Motor neuron (in vitro differentiated cells): ENCODE measurements at regions not wholly inside any gene's neighbourhood (a gene's known extent, or its start where the extent isn't known, plus 50 kb on each side); places are given as distances from the start of the nearest gene placed in this dataset.
"Not testable (repeated sequence)": the region's sequence is repeated elsewhere in the genome, so short reads cannot be mapped to it uniquely, and the experiment has no call there.

Source experiments
- ATAC-seq, 8 experiments: fragments of 200-7000 bp; cut with Tn5 transposase; replicated peaks in 6 of 8; 2 replicates each; pipeline ENCODE4 v1.8.0; 2021; ENCODE audit warnings: mild to moderate bottlenecking in 8 of 8, moderate library complexity in 8 of 8
- H3K27ac ChIP-seq, 2 donors: fragments of 250-450 bp; sonication (Bioruptor Pico); 2 replicates each; pipeline ENCODE4 v1.9.0; 2021; ENCODE audit warnings: antibody characterized with exemption in 2 of 2, mild to moderate bottlenecking in 2 of 2, moderate library complexity in 1 of 2
- H3K4me1 ChIP-seq, 2 donors: fragments of 250-450 bp; sonication (Bioruptor Pico); replicated peaks in 1 of 2; 2 replicates each; pipeline ENCODE4 v1.6.1; 2021; ENCODE audit warnings: antibody characterized with exemption in 2 of 2, mild to moderate bottlenecking in 2 of 2, moderate library complexity in 1 of 2
- H3K4me3 ChIP-seq, 5 donors: fragments of 250-450 bp; sonication (Bioruptor Pico); 2 replicates each; pipeline ENCODE4 v1.9.0; 2021; ENCODE audit warnings: antibody characterized with exemption in 5 of 5, mild to moderate bottlenecking in 5 of 5, moderate library complexity in 4 of 5
- WGBS, 10 experiments: fragments of 450-650 bp; shearing (Covaris generic); methylation state at CpG; one replicate each; pipeline ENCODE4 v1.0.0; 2022; 5-methylcytosine and 5-hydroxymethylcytosine counted together
- in situ Hi-C, 9 experiments: fragments of 400-800 bp; cut with MboI; loops; one replicate each; pipeline ENCODE4 v1.15.0; 2021; ENCODE audit warnings: low sequenced_read_pairs in 9 of 9, low pct_unique_long_range_greater_than_20kb in 2 of 9; ENCODE audit not compliant: unreplicated experiment in 9 of 9

GRCh38 chr17:21756856-21757619, 64.7 kb downstream of the KCNJ18 start:
- WGBS, 10 experiments: 0 to 94% (median 43%) methylated on average over 2 to 7 of the region's 12 CpGs
- Histone ChIP-seq H3K27ac (no peak overlapping the region), H3K4me1 (no peaks in the 10 kb centered on the region), H3K4me3 (no peak overlapping the region)
- ATAC-seq: no peak
- in situ Hi-C loops: no loop called here

- WGBS, 10 experiments: 11 to 100% (median 67%) methylated on average over 1 of the region's 1 CpG; no CpG with 5 or more reads in 7 of the 10 experiments
- in situ Hi-C loops, H3K27ac ChIP-seq, H3K4me3 ChIP-seq, H3K4me1 ChIP-seq, ATAC-seq: not testable (repeated sequence)
Observed at GRCh38 chr17:21759636-21760035, 67.3 kb downstream of the KCNJ18 start.

- H3K4me3 ChIP-seq, H3K27ac ChIP-seq, in situ Hi-C loops, H3K4me1 ChIP-seq, ATAC-seq: not testable (repeated sequence)
- 40 to 93% (median 88%) methylated on average over 1 to 13 of the region's 25 CpGs; no CpG with 5 or more reads in 3 of the 10 experiments for WGBS, 10 experiments
Observed at GRCh38 chr17:21763738-21764340, 71.5 kb downstream of the KCNJ18 start.

GRCh38 chr17:21765651-21766290, 73.4 kb downstream of the KCNJ18 start:
- in situ Hi-C loops: not testable (repeated sequence)

GRCh38 chr17:21766565-21766964, 74.2 kb downstream of the KCNJ18 start:
- H3K27ac ChIP-seq, ATAC-seq, H3K4me3 ChIP-seq, in situ Hi-C loops, H3K4me1 ChIP-seq: not testable (repeated sequence)
- WGBS, 10 experiments: 80% methylated on average over 2 of the region's 5 CpGs; no CpG with 5 or more reads in 9 of the 10 experiments

More at GRCh38 chr17:21765651-21766290, 73.4 kb downstream of the KCNJ18 start:
- 27 to 100% (median 49%) methylated on average over 1 to 3 of the region's 11 CpGs; no CpG with 5 or more reads in 7 of the 10 experiments for WGBS, 10 experiments
- not testable (repeated sequence) for ATAC-seq, H3K4me3 ChIP-seq, H3K27ac ChIP-seq, H3K4me1 ChIP-seq

GRCh38 chr17:21767162-21768156, 75.1 kb downstream of the KCNJ18 start:
- WGBS, 10 experiments: 0 to 50% (median 39%) methylated on average over 1 to 3 of the region's 7 CpGs; no CpG with 5 or more reads in 4 of the 10 experiments
- in situ Hi-C loops, H3K4me3 ChIP-seq, H3K4me1 ChIP-seq, H3K27ac ChIP-seq, ATAC-seq: not testable (repeated sequence)

- H3K4me3 ChIP-seq, in situ Hi-C loops, ATAC-seq, H3K4me1 ChIP-seq, H3K27ac ChIP-seq: not testable (repeated sequence)
- WGBS, 10 experiments: 16 to 70% (median 50%) methylated on average over 1 to 4 of the region's 6 CpGs; no CpG with 5 or more reads in 4 of the 10 experiments
Observed at GRCh38 chr17:21768244-21768643, 75.9 kb downstream of the KCNJ18 start.

GRCh38 chr17:21768729-21769462, 76.6 kb downstream of the KCNJ18 start:
- H3K4me3 ChIP-seq, H3K4me1 ChIP-seq, ATAC-seq, H3K27ac ChIP-seq, in situ Hi-C loops: not testable (repeated sequence)
- WGBS, 10 experiments: 17 to 83% (median 80%) methylated on average over 1 to 8 of the region's 13 CpGs; no CpG with 5 or more reads in 2 of the 10 experiments

- in situ Hi-C loops: not testable (repeated sequence)
Observed at GRCh38 chr17:21769781-21770180, 77.5 kb downstream of the KCNJ18 start.

GRCh38 chr17:21770466-21771446, 78.4 kb downstream of the KCNJ18 start:
- ATAC-seq: peak; percentile 90 to 99 (median 95)
- WGBS, 10 experiments: 45% methylated on average over 4 of the region's 70 CpGs; no CpG with 5 or more reads in 9 of the 10 experiments
- in situ Hi-C loops: not testable (repeated sequence)

More at GRCh38 chr17:21769781-21770180, 77.5 kb downstream of the KCNJ18 start:
- not testable (repeated sequence) for H3K4me3 ChIP-seq, H3K4me1 ChIP-seq, H3K27ac ChIP-seq, ATAC-seq
- 71 to 100% methylated on average over 2 to 7 of the region's 16 CpGs; no CpG with 5 or more reads in 8 of the 10 experiments for WGBS, 10 experiments

GRCh38 chr17:21772321-21772720, 80.0 kb downstream of the KCNJ18 start:
- ATAC-seq: no peak
- 55 to 60% methylated on average over 2 of the region's 4 CpGs; no CpG with 5 or more reads in 8 of the 10 experiments for WGBS, 10 experiments
- in situ Hi-C loops: no loop called here
- no peak overlapping the region for H3K4me3 ChIP-seq
- no peak overlapping the region for H3K27ac ChIP-seq
- no peaks in the 10 kb centered on the region for H3K4me1 ChIP-seq

More at GRCh38 chr17:21770466-21771446, 78.4 kb downstream of the KCNJ18 start:
- Histone ChIP-seq H3K4me3 (peak overlapping the region in 4 of 5 donors; percentile 13 to 28 (median 15)), H3K27ac (peak overlapping the region in 1 of 2 donors; percentile 66)
- not testable (repeated sequence) for H3K4me1 ChIP-seq
